HL-60/S4 treated with phorbol 12-myristate 13-acetate at 8.2 ng/mL for 4 days and 3 days (cell line): ENCODE measurements at regions not wholly inside any gene's neighbourhood (a gene's known extent, or its start where the extent isn't known, plus 50 kb on each side); places are given as distances from the start of the nearest gene placed in this dataset.

Source experiments
- in situ Hi-C: fragments of 300-500 bp; cut with MboI; formaldehyde crosslinking; loops from 2 replicates; pipeline ENCODE4 v1.15.0; 2022; ENCODE audit warnings: low sequenced_read_pairs

DNA sequence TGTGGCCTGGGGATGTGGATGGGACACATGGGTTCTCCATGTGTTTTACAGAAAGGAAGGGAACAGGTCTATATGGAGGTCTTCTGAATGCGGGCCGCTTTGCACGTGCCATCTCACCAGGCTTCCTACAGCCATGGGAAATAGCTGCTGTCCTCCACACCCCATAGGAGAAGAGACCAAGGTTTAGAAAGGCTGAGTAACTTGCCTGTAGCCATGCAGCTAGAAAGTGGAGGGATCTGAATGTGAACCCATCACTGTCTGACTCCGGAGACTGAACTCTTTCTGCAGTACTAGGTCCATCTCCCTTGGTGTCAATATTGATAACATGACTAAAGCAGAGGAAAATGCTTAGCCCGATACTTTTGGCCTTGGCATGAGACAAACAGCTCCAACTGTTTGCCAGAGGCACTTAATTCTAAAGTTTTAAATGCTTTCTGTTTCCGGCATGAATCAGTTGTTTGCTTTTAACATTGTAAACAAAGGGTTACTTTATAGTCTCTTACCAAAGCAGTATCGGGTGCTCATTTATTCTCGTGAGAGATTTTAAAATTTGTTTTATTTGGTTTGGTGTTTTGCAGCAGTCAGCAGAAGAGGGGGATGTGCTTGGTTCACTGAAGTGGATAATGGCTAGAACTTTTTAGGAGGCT lies 64.8 kb upstream of the LOXL4 start:
- in situ Hi-C loops = no loop called here

DNA sequence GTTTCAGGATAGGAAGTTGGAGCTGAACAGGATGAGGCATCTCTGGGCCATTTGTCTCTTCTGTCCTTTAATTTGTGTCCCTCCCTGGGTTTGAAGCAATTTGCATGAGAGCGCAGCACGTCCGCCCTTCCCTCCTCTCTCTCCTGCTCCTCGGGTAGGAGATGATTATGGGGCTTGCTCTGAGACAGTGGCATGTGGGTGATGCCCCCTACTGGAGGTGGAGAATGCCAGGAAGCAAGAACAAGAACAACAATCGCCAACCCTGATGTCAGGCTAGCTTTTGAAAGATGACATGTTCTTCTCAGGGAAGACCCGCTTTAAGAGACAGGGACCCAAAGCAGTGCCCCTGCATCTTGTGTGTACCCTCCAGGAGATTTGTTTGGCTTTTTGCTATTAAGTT lies 63.9 kb upstream of the LOXL4 start:
- in situ Hi-C loops = no loop called here

DNA sequence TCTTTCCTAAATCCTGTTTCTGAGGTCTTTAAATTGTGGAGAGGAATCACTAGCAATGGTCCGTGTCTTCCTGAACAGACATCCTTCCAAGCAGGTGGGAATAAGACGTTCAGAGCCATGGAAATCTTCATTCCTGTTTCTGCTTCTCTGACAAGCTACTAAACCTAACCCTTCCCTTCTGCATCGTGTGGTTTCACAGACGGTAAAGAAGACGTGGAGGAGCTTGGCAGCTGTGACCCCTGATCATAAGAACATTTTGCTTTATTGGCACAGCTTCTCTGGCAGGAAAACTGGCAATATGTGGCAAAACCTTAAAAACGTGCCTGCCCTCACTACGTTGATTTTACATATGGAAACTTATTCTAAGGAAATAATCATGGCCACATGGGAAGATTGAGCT lies 63.0 kb upstream of the LOXL4 start:
- in situ Hi-C loops = no loop called here

DNA sequence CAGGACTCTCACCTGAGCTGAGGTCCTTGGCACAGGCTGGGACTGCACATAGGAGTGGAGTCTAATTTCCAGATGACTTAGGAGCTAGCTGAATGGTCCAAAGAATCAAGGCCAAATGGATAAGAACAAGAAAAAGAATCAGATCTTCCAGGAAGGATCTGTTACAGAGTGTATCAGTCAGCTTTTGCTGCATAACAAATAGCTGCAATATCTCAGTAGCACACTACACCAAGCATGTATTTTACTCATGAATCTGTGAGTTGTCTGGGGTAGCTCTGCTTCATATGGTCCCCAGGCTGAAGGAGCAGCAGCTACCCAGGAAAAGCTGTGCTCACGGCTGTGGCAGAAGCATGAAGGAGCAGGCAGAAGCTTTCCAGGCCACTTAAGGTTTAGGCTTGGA lies 60.6 kb upstream of the LOXL4 start:
- in situ Hi-C loops = loop anchor here (10.0 kb wide), 1 partner anchor 64 kb away; the partner anchor contains the start of gene LOXL4

DNA sequence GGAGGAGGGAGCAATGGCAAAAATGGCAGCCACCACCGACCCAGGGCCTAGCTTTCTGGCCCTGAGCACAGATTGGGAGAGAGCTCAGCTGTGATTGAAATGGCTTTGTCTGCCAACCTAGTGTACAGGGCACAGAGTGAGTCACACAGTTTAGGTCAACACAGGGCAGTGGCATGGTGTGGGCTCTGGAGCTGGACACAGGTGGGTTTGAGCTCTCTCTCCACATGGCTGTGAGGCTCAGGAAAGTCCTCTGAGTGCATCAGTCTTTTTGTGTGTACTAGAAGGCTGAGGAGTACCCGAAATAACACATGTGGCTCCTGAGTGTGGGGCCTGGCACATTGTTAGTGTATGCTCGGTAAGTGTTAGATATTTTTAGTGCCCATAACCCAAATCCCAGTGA lies 60.2 kb upstream of the LOXL4 start:
- in situ Hi-C loops = loop anchor here (10.0 kb wide), 1 partner anchor 63 kb away; the partner anchor contains the start of gene LOXL4

DNA sequence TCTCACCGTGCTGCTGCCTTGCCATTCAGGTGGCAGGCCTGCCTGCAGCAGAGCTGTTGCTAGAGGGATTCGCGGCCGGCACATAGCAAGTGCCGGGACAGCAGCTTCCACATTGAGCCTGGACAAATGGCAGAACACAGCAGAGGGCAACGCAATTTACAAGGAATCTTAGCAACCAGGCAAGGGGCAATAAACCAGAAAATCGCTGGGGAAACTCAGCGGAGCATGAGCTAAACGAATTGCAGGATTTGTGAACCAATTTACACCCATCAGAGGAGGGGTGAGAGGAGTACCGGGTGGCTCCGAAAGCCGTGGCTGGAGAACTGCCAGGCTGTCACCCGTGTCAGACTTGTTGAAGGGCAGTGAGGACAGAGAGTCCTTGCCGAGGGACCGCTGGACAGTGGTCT lies 58.6 kb upstream of the LOXL4 start:
- in situ Hi-C loops = loop anchor here (10.0 kb wide), 1 partner anchor 62 kb away; the partner anchor contains the start of gene LOXL4

DNA sequence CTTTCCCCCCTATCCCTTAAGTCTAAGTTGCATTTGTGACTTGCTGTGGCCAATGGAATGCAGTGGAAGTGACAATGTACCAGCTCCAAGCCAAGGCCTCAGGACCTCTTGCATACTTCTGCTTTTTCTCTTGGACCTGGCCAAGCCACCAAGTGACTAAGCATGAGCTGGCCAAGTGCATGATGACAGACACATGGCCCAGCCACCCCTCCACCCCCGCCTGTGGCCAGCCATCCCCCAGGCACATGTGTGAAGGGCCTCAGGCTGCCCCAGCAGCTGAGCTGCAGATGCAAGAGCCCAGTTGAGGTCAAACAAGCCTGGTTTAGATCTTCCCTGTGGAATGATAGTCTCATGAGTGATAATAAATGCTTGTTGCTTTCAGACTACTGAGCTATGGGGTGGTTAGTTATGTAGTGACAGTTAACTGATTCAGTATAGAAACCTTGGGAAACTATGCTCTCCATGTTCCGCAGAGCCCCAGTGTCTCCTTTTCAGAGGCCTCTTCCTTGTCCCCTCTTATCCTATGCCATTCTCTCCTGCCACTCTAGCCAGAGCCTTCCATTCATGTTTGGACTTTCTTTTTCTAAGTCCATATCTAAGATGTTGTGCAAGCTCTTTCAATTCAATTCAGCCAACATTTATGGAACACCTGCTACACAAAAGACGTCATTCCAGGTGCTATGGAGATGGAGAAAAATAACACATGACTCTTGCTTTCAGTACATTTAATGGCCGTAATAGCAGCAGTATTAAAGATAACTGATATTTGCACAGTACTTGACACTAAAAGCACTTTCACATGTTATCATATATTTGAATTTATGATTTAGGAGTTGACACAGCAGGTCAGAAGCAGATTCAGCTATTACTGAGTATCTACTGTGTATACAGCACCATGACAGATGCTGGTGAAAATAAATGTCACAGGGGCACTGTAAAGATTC lies 55.5 kb upstream of the LOXL4 start:
- in situ Hi-C loops = loop anchor here (10.0 kb wide), 1 partner anchor 59 kb away; the partner anchor contains the start of gene LOXL4

DNA sequence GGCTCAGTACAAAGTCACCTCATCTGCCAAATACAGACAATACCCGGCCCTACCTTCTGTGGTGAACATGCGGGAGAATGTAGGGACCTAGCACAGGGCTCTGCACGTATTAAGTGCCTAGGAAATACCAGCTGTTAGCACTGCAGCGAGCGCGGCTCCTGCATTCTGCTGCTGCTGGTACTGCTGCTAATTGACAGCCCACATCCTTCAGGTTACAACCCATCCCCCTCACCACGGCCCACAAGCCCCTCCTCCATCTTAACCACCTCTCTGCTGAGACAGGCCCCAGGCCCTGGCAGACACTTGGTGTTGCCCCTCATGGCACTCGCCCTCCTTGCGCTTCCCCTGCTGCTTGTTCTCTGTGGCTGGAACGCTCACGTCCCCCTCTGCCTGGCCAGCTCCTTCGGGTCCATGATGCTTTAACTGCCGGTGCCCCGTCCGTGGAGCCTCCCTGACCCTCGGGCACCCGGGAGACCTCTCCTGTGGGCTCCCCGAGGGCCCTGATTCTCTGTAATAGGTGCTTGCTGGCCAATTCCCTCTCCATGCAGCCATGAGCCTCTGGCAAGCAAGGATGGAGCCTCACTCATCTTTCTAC lies 53.3 kb upstream of the LOXL4 start:
- in situ Hi-C loops = loop anchor here (10.0 kb wide), 1 partner anchor 56 kb away; the partner anchor contains the start of gene LOXL4

DNA sequence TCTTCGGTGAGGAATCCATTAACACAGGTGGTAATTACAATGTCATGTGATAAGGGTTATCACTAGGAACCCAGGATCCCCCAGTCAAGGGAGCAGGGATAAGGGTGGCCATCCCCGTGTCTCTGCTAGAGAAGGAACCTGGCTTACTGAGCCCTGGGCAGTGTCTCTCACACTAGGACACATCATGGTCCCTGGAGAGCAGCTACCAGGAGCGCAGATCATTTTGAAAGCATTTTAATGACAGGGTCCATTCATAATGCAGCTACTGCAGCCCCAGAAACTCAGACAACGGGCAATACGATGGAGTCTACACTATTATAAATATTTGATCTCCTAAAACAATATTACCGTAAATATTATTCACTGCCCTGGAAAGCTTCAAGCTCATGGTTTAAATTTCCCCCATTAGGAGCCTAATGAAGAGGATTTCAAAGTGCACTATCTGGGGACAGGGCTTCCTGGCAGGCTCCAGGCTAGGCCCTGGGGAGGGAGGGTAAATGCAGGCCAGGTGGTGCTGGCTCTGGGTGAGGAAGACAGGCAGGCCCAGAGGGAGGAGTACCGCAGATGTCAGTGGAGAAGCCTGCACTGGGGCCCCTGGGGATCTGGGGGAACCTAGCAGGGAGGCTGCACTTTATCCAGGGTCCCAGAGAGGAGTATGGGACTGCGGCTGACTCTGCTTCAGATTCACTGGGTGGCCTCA lies 52.6 kb upstream of the LOXL4 start:
- in situ Hi-C loops = loop anchor here (10.0 kb wide), 1 partner anchor 56 kb away; the partner anchor contains the start of gene LOXL4

DNA sequence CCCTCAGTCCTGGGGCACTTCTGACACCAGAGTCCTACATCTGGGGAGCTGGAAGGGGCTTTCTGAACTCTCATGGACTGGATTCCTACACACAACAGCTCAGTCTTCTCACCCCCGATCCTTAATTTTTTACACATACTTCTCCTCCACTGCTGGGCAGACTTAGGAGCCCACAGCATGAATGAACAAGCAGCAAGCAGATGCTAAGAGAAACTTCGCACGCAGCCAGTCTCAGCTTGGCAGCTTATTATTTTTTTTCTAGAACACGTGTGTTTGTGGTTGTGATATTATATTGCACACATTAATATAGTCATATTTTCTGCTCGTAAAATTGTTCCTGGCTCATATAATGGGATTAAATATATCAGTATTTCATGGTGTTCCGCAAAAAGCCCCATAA lies 50.9 kb upstream of the LOXL4 start:
- in situ Hi-C loops = no loop called here
